K562 (cell line): ENCODE measurements at regions not wholly inside any gene's neighbourhood (a gene's known extent, or its start where the extent isn't known, plus 50 kb on each side); places are given as distances from the start of the nearest gene placed in this dataset.

ENCODE experiments used
- ATAC-seq: fragments of 200-7000 bp; cut with Tn5 transposase; 3 replicates; pipeline ENCODE4 v1.9.1; 2020; ENCODE audit warnings: moderate library complexity
- BruUV-seq: library from RNA; stranded (reverse); fragments of 400-500 nt; replicated peaks from 2 replicates; lab custom pipeline; 2021; lab: Mats Ljungman, UMichigan
- CTCF ChIA-PET: fragments of 300-600 bp; formaldehyde crosslinking; extraction: SDS; loops from one replicate; lab custom pipeline; 2021; ENCODE audit warnings: low intra/inter-chr PET ratio; lab: Yijun Ruan, JAX
- POLR2A ChIA-PET: fragments of 300-600, 350-650 bp; sonication (Branson Sonifier 250); formaldehyde crosslinking; extraction: SDS; loops from one replicate; lab custom pipeline; 2021; ENCODE audit warnings: antibody characterized with exemption, inconsistent platforms; lab: Yijun Ruan, JAX
- DNase-seq, 4 experiments: peaks; one replicate each; pipeline versions ENCODE4 v3.0.0 to v3.0.0-alpha.2; 2011 to 2018; ENCODE audit warnings: low spot score in 3 of 4, mixed read lengths in 3 of 4; ENCODE audit errors: extremely low read depth in 1 of 4
- FAIRE-seq: peaks from 2 replicates; lab custom pipeline; 2011; peaks lifted over from hg19 to GRCh38; lab: Jason Lieb, UNC
- H2AFZ ChIP-seq: 2 replicates; pipeline ENCODE4 v1.6.0; 2011; ENCODE audit warnings: low read depth, low read length, control low read depth, inconsistent platforms
- H3K27ac ChIP-seq: fragments of 200-600 bp; 3 replicates; pipeline ENCODE4 v1.8.0; 2011; ENCODE audit warnings: low read depth, mild to moderate bottlenecking, control low read depth, inconsistent platforms, low read length, moderate library complexity, mixed read lengths; ENCODE audit errors: extremely low read depth
- H3K27me3 ChIP-seq, 2 experiments: fragments of 300-600 bp in 1 of 2; 2 replicates in 1 of 2; 3 replicates in 1 of 2; pipeline versions ENCODE4 v1.6.0 to v1.8.0; 2011; ENCODE audit warnings: inconsistent platforms in 2 of 2, low read length in 2 of 2, mild to moderate bottlenecking in 1 of 2, mixed read lengths in 1 of 2, moderate library complexity in 1 of 2; ENCODE audit not compliant: control insufficient read depth in 2 of 2, insufficient read depth in 2 of 2
- H3K36me3 ChIP-seq: fragments of 300-600 bp; 3 replicates; pipeline ENCODE4 v1.8.0; 2011; ENCODE audit warnings: mild to moderate bottlenecking, low read length, inconsistent platforms; ENCODE audit not compliant: control insufficient read depth, insufficient read depth
- H3K4me1 ChIP-seq, 2 experiments: fragments of 200-600 bp in 1 of 2; replicated peaks in 1 of 2; 2 replicates in 1 of 2; 3 replicates in 1 of 2; pipeline versions ENCODE4 v1.5.1 to v1.8.0; 2011; ENCODE audit warnings: inconsistent platforms in 2 of 2, low read length in 2 of 2, mild to moderate bottlenecking in 1 of 2, mixed read lengths in 1 of 2, moderate library complexity in 1 of 2; ENCODE audit not compliant: control insufficient read depth in 2 of 2, insufficient read depth in 2 of 2
- H3K4me2 ChIP-seq: 2 replicates; pipeline ENCODE4 v1.6.1; 2011; ENCODE audit warnings: low read length, control low read depth, inconsistent platforms, mixed read lengths; ENCODE audit not compliant: insufficient read depth
- H3K4me3 ChIP-seq: fragments of 200-600 bp; sonication (generic), shearing (Covaris generic); 2 replicates; pipeline ENCODE4 v1.5.1; 2016; ENCODE audit warnings: control low read depth, inconsistent platforms
- H3K79me2 ChIP-seq: fragments of 200-600 bp; 3 replicates; pipeline ENCODE4 v1.8.0; 2011; ENCODE audit warnings: low read length, inconsistent platforms; ENCODE audit not compliant: control insufficient read depth, insufficient read depth
- H3K9ac ChIP-seq, 2 experiments: 2 replicates each; pipeline versions ENCODE4 v1.6.0 to v1.6.1; 2011; ENCODE audit warnings: low read depth in 2 of 2, low read length in 2 of 2, control low read depth in 1 of 2, inconsistent platforms in 1 of 2, mild to moderate bottlenecking in 1 of 2, mixed read lengths in 1 of 2; ENCODE audit not compliant: insufficient read depth in 1 of 2
- H3K9me1 ChIP-seq: one replicate; pipeline ENCODE4 v1.6.0; 2011; ENCODE audit warnings: inconsistent platforms, mild to moderate bottlenecking, low read length, moderate library complexity; ENCODE audit not compliant: control insufficient read depth, insufficient read depth
- H3K9me3 ChIP-seq: replicated peaks from 2 replicates; pipeline ENCODE4 v1.5.1; 2011; ENCODE audit warnings: low read depth, low read length, inconsistent platforms; ENCODE audit not compliant: control insufficient read depth, insufficient read depth
- H4K20me1 ChIP-seq: replicated peaks from 2 replicates; pipeline ENCODE4 v1.6.1; 2011; ENCODE audit warnings: low read length, inconsistent platforms, mixed read lengths; ENCODE audit not compliant: control insufficient read depth, insufficient read depth
- BMI1 ChIP-seq: fragments of 150-350 bp; IDR thresholded peaks from 2 replicates; pipeline ENCODE4 v1.6.1; 2014; ENCODE audit warnings: low read length
- BRCA1 ChIP-seq, 2 experiments: fragments of 450-650 bp in 1 of 2; sonication (generic) in 1 of 2; formaldehyde crosslinking in 1 of 2; IDR thresholded peaks; 2 replicates each; pipeline versions ENCODE4 v1.5.0 to v1.6.1; 2017 to 2020; ENCODE audit warnings: mild to moderate bottlenecking in 1 of 2, missing genetic modification reagents in 1 of 2
- CREB1 ChIP-seq, 2 experiments: sonication (generic) in 1 of 2; formaldehyde crosslinking in 1 of 2; IDR thresholded peaks; 2 replicates each; pipeline versions ENCODE4 v1.6.1 to v1.8.0; 2012 to 2022; ENCODE audit warnings: inconsistent platforms in 1 of 2, mild to moderate bottlenecking in 1 of 2, missing genetic modification reagents in 1 of 2, moderate library complexity in 1 of 2
- DMBX1 ChIP-seq: fragments of 250-450 bp; sonication (Bioruptor Pico); IDR thresholded peaks from 2 replicates; pipeline ENCODE4 v1.8.0; 2022; ENCODE audit warnings: inconsistent platforms, mild to moderate bottlenecking, moderate library complexity, borderline replicate concordance
- FOXA1 ChIP-seq: fragments of 450-650 bp; IDR thresholded peaks from 2 replicates; pipeline ENCODE4 v1.6.1; 2016; ENCODE audit warnings: mild to moderate bottlenecking, borderline replicate concordance
- MITF ChIP-seq: IDR thresholded peaks from 2 replicates; pipeline ENCODE4 v1.6.1; 2014; ENCODE audit warnings: antibody characterized with exemption
- NRF1 ChIP-seq, 2 experiments: fragments of 450-650 bp; IDR thresholded peaks in 1 of 2; conservative IDR thresholded peaks in 1 of 2; 2 replicates each; pipeline ENCODE4 v1.6.1; 2014; ENCODE audit warnings: mild to moderate bottlenecking in 2 of 2
- SNIP1 ChIP-seq: fragments of 450-650 bp; IDR thresholded peaks from 2 replicates; pipeline ENCODE4 v1.7.1; 2017; ENCODE audit warnings: low read depth, mild to moderate bottlenecking
- TAF1 ChIP-seq: IDR thresholded peaks from 2 replicates; pipeline ENCODE4 v1.6.1; 2011; ENCODE audit warnings: mild to moderate bottlenecking, low read length, moderate library complexity; ENCODE audit not compliant: insufficient read depth, control insufficient read depth, severe bottlenecking; ENCODE audit errors: extremely low read depth
- VEZF1 ChIP-seq: fragments of 200-800 bp; sonication (Bioruptor generic); IDR thresholded peaks from 2 replicates; pipeline ENCODE4 v1.6.1; 2017; ENCODE audit warnings: missing genetic modification characterization, missing compliant biosample characterization
- ZBTB2 ChIP-seq: fragments of 450-650 bp; IDR thresholded peaks from 2 replicates; pipeline ENCODE4 v1.6.1; 2016; ENCODE audit warnings: antibody characterized with exemption
- ZKSCAN8 ChIP-seq: fragments of 200-800 bp; sonication (Bioruptor generic); IDR thresholded peaks from 2 replicates; pipeline ENCODE4 v1.6.1; 2016; ENCODE audit warnings: missing genetic modification characterization, missing compliant biosample characterization
- ZNF316 ChIP-seq: fragments of 450-650 bp; IDR thresholded peaks from 2 replicates; pipeline ENCODE4 v1.6.1; 2016
- ZNF79 ChIP-seq: fragments of 250-450 bp; sonication (Bioruptor Pico); IDR thresholded peaks from 2 replicates; pipeline ENCODE4 v1.4.0; 2020; ENCODE audit warnings: low read depth, mild to moderate bottlenecking, moderate library complexity
- ZSCAN32 ChIP-seq: fragments of 450-650 bp; formaldehyde crosslinking; IDR thresholded peaks from 2 replicates; pipeline ENCODE4 v1.4.0; 2020; ENCODE audit warnings: mild to moderate bottlenecking, moderate library complexity
- WGBS: fragments of 100-300 bp; shearing (Covaris generic); methylation state at CpG from one replicate; pipeline ENCODE4 v1.1.6; 2016; ENCODE audit warnings: low coverage, mixed read lengths; ENCODE audit not compliant: insufficient coverage; ENCODE audit errors: missing lambda C conversion rate; 5-methylcytosine and 5-hydroxymethylcytosine counted together
- in situ Hi-C: fragments of 300-500 bp; cut with MboI; formaldehyde crosslinking; loops from 4 replicates; pipeline ENCODE4 v1.15.0; 2018; ENCODE audit warnings: inconsistent platforms, mixed read lengths
- intact Hi-C: fragments of 100-400 bp; cut with micrococcal nuclease; formaldehyde crosslinking; loops from 2 replicates; pipeline ENCODE4 v1.14.2; 2022

- H3K4me3 ChIP-seq = no peak overlapping the region
- no peaks in the 10 kb centered on the region for H3K36me3 ChIP-seq
- H3K27ac ChIP-seq = no peak overlapping the region
- intact Hi-C loops = no loop called here
- ChIA-PET POLR2A (no interaction called here), CTCF (no interaction called here)
- no peak overlapping the region for H3K9ac ChIP-seq
- no peaks in the 10 kb centered on the region for H3K9me1 ChIP-seq
- FAIRE-seq = no peak
- H3K27me3 ChIP-seq = peaks cover 0 to 1% of the 10 kb centered on the region in 2 experiments; a peak in 1 of 5 replicates
- in situ Hi-C loops = no loop called here
- H3K79me2 ChIP-seq = no peaks in the 10 kb centered on the region
- no peaks in the 10 kb centered on the region for H3K9me3 ChIP-seq
- BruUV-seq = no TSS peak
- no peaks in the 10 kb centered on the region for H3K4me1 ChIP-seq
- H2AFZ ChIP-seq = no peak overlapping the region
- 75% methylated on average over 1 of the region's 1 CpG for WGBS
- H3K4me2 ChIP-seq = no peak overlapping the region
- no peak for DNase-seq
- no peaks in the 10 kb centered on the region for H4K20me1 ChIP-seq
- ATAC-seq = no peak
- TF ChIP-seq ZBTB2 (no peak), NRF1 (conservative IDR thresholded peaks at IDR 0.05 in 1 of 2, IDR thresholded peaks at IDR 0.05 in 1 of 2) (no peak), BRCA1 (IDR thresholded peaks at IDR 0.05) (no peak), BRCA1 (CRISPR knock-in tag; IDR thresholded peaks at IDR 0.05) (no peak), CREB1 (IDR thresholded peaks at IDR 0.05) (no peak), CREB1 (CRISPR knock-in tag; IDR thresholded peaks at IDR 0.05) (no peak), ZKSCAN8 (CRISPR knock-in tag) (no peak), VEZF1 (CRISPR knock-in tag) (no peak), FOXA1 (no peak), TAF1 (no peak), ZNF316 (no peak), ZSCAN32 (no peak), SNIP1 (no peak), MITF (no peak), BMI1 (no peak), ZNF79 (CRISPR knock-in tag) (no peak), DMBX1 (CRISPR knock-in tag) (no peak)
Observed at GRCh38 chr18:57961876-57962505, 82.0 kb upstream of the NEDD4L start.
